Upper lobe of left lung (tissue), 6 donors: ENCODE measurements at regions not wholly inside any gene's neighbourhood (a gene's known extent, or its start where the extent isn't known, plus 50 kb on each side); places are given as distances from the start of the nearest gene placed in this dataset.

Experiments
- ATAC-seq, 2 donors: fragments of 200-7000 bp; cut with Tn5 transposase; one replicate each; pipeline ENCODE4 v1.9.1; 2022; ENCODE audit warnings: mild to moderate bottlenecking in 2 of 2, moderate library complexity in 2 of 2; ENCODE audit not compliant: low FRiP score in 2 of 2
- DNase-seq, 2 donors: peaks; one replicate each; pipeline ENCODE4 v3.0.0-alpha.2; 2019 to 2020
- H3K27ac ChIP-seq, 4 donors: fragments of 200-600 bp; sonication (generic); one replicate each; pipeline ENCODE4 v1.5.1; 2016 to 2019
- H3K27me3 ChIP-seq, 4 donors: fragments of 200-600 bp; sonication (generic); one replicate each; pipeline ENCODE4 v1.5.1; 2017 to 2019
- H3K36me3 ChIP-seq, 4 donors: fragments of 200-600 bp; sonication (generic); one replicate each; pipeline ENCODE4 v1.5.1; 2016 to 2019
- H3K4me1 ChIP-seq, 4 donors: fragments of 200-600 bp; sonication (generic); one replicate each; pipeline ENCODE4 v1.5.1; 2018 to 2019
- H3K4me3 ChIP-seq, 4 donors: fragments of 200-600 bp; sonication (generic); one replicate each; pipeline ENCODE4 v1.5.1; 2017 to 2019; ENCODE audit warnings: mild to moderate bottlenecking in 2 of 4, moderate library complexity in 1 of 4
- H3K9me3 ChIP-seq, 4 donors: fragments of 200-600 bp; sonication (generic); one replicate each; pipeline ENCODE4 v1.5.1; 2018 to 2019
- CTCF ChIP-seq, 6 experiments: fragments of 450-650 bp in 4 of 6; fragments of 200-600 bp in 2 of 6; sonication (generic) in 2 of 6; IDR thresholded peaks; one replicate each; pipeline ENCODE4 v1.5.1; 2016 to 2019; ENCODE audit warnings: antibody characterized with exemption in 6 of 6
- EP300 ChIP-seq, 4 donors: sonication (generic); formaldehyde crosslinking; IDR thresholded peaks; one replicate each; pipeline ENCODE4 v1.5.1; 2017; ENCODE audit warnings: antibody characterized with exemption in 4 of 4, control low read depth in 2 of 4
- POLR2A ChIP-seq, 4 donors: fragments of 450-650 bp; IDR thresholded peaks; one replicate each; pipeline ENCODE4 v1.5.1; 2016 to 2017; ENCODE audit warnings: antibody characterized with exemption in 4 of 4, mild to moderate bottlenecking in 2 of 4
- POLR2AphosphoS5 ChIP-seq, 2 donors: sonication (generic); formaldehyde crosslinking; IDR thresholded peaks; one replicate each; pipeline ENCODE4 v1.5.1; 2017; ENCODE audit warnings: antibody characterized with exemption in 2 of 2
- WGBS, 2 donors: methylation state at CpG; one replicate each; pipeline ENCODE4 v1.1.5; 2017 to 2018; 5-methylcytosine and 5-hydroxymethylcytosine counted together
- donor health status: DM: no; HTN: no; CAD: no; lungs with moderate emphysema.
- donor health status: DM: no; HTN: yes; CAD: no; lungs with severe emphysema.

- Histone ChIP-seq H3K27me3 (no peaks in the 10 kb centered on the region), H3K9me3 (no peaks in the 10 kb centered on the region), H3K27ac (no peak overlapping the region), H3K4me3 (no peak overlapping the region), H3K4me1 (peaks cover 0 to 3% (median 1%) of the 10 kb centered on the region in 4 donors), H3K36me3 (no peaks in the 10 kb centered on the region)
- DNase-seq (no peak), ATAC-seq (no peak)
- TF ChIP-seq POLR2A (IDR thresholded peaks at IDR 0.05), result no peak
- TF ChIP-seq CTCF (IDR thresholded peaks at IDR 0.05), result no peak
- TF ChIP-seq EP300 (IDR thresholded peaks at IDR 0.05), result no peak
- TF ChIP-seq POLR2AphosphoS5 (IDR thresholded peaks at IDR 0.05), result no peak
- WGBS, 2 donors, result 96 to 100% methylated on average over 4 of the region's 4 CpGs
These were observed 53.2 kb upstream of the IYD start for GRCh38 chr6:150315626-150316025.

- Histone ChIP-seq H3K36me3 (no peaks in the 10 kb centered on the region), H3K4me1 (peaks cover 0 to 6% (median 2%) of the 10 kb centered on the region in 4 donors), H3K4me3 (no peak overlapping the region), H3K27me3 (no peaks in the 10 kb centered on the region), H3K9me3 (no peaks in the 10 kb centered on the region), H3K27ac (no peak overlapping the region)
- TF ChIP-seq EP300 (IDR thresholded peaks at IDR 0.05) (no peak), CTCF (IDR thresholded peaks at IDR 0.05) (no peak), POLR2AphosphoS5 (IDR thresholded peaks at IDR 0.05) (no peak), POLR2A (IDR thresholded peaks at IDR 0.05) (no peak)
- WGBS, 2 donors, result 84 to 94% methylated on average over 3 to 5 of the region's 5 CpGs
- ATAC-seq, result no peak
- no peak for DNase-seq
These were observed 51.9 kb upstream of the IYD start for GRCh38 chr6:150316936-150317335.
